Neuronal stem cell (in vitro differentiated cells): ENCODE measurements at regions not wholly inside any gene's neighbourhood (a gene's known extent, or its start where the extent isn't known, plus 50 kb on each side); places are given as distances from the start of the nearest gene placed in this dataset.

Experiments used
- DNase-seq: peaks from one replicate; pipeline ENCODE4 v3.0.0-alpha.2; 2013; ENCODE audit warnings: low spot score
- H2AFZ ChIP-seq: one replicate; pipeline ENCODE4 v1.6.1; 2013; ENCODE audit warnings: mild to moderate bottlenecking, low read length, inconsistent platforms
- H2AK5ac ChIP-seq: 2 replicates; pipeline ENCODE4 v1.6.1; 2013; ENCODE audit warnings: low read depth, mild to moderate bottlenecking, inconsistent platforms, low read length, moderate library complexity, mixed read lengths
- H2BK120ac ChIP-seq: 2 replicates; pipeline ENCODE4 v1.6.1; 2013; ENCODE audit warnings: low read depth, mild to moderate bottlenecking, inconsistent platforms, low read length, moderate library complexity, mixed read lengths
- H2BK12ac ChIP-seq: one replicate; pipeline ENCODE4 v1.6.1; 2013; ENCODE audit warnings: low read length, inconsistent platforms
- H2BK15ac ChIP-seq: 2 replicates; pipeline ENCODE4 v1.6.1; 2013; ENCODE audit warnings: mild to moderate bottlenecking, low read length, inconsistent platforms, mixed read lengths
- H2BK5ac ChIP-seq: one replicate; pipeline ENCODE4 v1.6.1; 2013; ENCODE audit warnings: inconsistent platforms, mild to moderate bottlenecking, low read length, moderate library complexity
- H3K14ac ChIP-seq: one replicate; pipeline ENCODE4 v1.6.1; 2013; ENCODE audit warnings: low read length, inconsistent platforms
- H3K18ac ChIP-seq: 2 replicates; pipeline ENCODE4 v1.6.1; 2013; ENCODE audit warnings: low read length, inconsistent platforms
- H3K23ac ChIP-seq: 2 replicates; pipeline ENCODE4 v1.6.1; 2013; ENCODE audit warnings: low read depth, mild to moderate bottlenecking, mixed read lengths, low read length, inconsistent platforms; ENCODE audit not compliant: poor library complexity
- H3K27ac ChIP-seq: replicated peaks from 3 replicates; pipeline ENCODE4 v1.5.1; 2013; ENCODE audit warnings: low read length, inconsistent platforms
- H3K27me3 ChIP-seq, 3 experiments: 2 replicates each; pipeline ENCODE4 v1.6.1; 2013; ENCODE audit warnings: low read length in 3 of 3, mild to moderate bottlenecking in 2 of 3, inconsistent platforms in 1 of 3, low read depth in 1 of 3, mixed read lengths in 1 of 3, moderate library complexity in 1 of 3; ENCODE audit not compliant: control insufficient read depth in 3 of 3, insufficient read depth in 3 of 3
- H3K36me3 ChIP-seq, 2 donors: replicated peaks in 1 of 2; 2 replicates each; pipeline ENCODE4 v1.6.1; 2013; ENCODE audit warnings: low read length in 2 of 2; ENCODE audit not compliant: control insufficient read depth in 2 of 2, insufficient read depth in 2 of 2
- H3K4ac ChIP-seq: 2 replicates; pipeline ENCODE4 v1.6.1; 2013; ENCODE audit warnings: inconsistent platforms, mild to moderate bottlenecking, low read length, moderate library complexity
- H3K4me1 ChIP-seq, 2 donors: 1 replicate in 1 of 2; 2 replicates in 1 of 2; pipeline ENCODE4 v1.6.1; 2013; ENCODE audit warnings: low read length in 2 of 2, low read depth in 1 of 2; ENCODE audit not compliant: control insufficient read depth in 2 of 2, insufficient read depth in 1 of 2
- H3K4me2 ChIP-seq: one replicate; pipeline ENCODE4 v1.6.1; 2013; ENCODE audit warnings: mild to moderate bottlenecking, low read length, inconsistent platforms; ENCODE audit not compliant: insufficient read depth, poor library complexity, severe bottlenecking
- H3K4me3 ChIP-seq, 2 donors: 2 replicates each; pipeline ENCODE4 v1.5.1; 2013; ENCODE audit warnings: low read length in 2 of 2, mild to moderate bottlenecking in 2 of 2, inconsistent platforms in 1 of 2, moderate library complexity in 1 of 2
- H3K79me1 ChIP-seq: one replicate; pipeline ENCODE4 v1.6.1; 2013; ENCODE audit warnings: low read depth, mild to moderate bottlenecking, inconsistent platforms, low read length, moderate library complexity
- H3K9ac ChIP-seq: one replicate; pipeline ENCODE4 v1.6.1; 2013; ENCODE audit warnings: mild to moderate bottlenecking, low read depth, low read length, inconsistent platforms; ENCODE audit not compliant: poor library complexity
- H3K9me3 ChIP-seq, 2 donors: replicated peaks in 1 of 2; 2 replicates each; pipeline versions ENCODE3 to v1.6.1; 2013; ENCODE audit warnings: low read length in 2 of 2, mild to moderate bottlenecking in 2 of 2, inconsistent platforms in 1 of 2, low read depth in 1 of 2, mixed read lengths in 1 of 2, moderate library complexity in 1 of 2; ENCODE audit not compliant: control insufficient read depth in 2 of 2, insufficient read depth in 1 of 2
- H4K8ac ChIP-seq: one replicate; pipeline ENCODE4 v1.6.1; 2013; ENCODE audit warnings: low read depth, mild to moderate bottlenecking, inconsistent platforms, low read length, moderate library complexity
- H4K91ac ChIP-seq: one replicate; pipeline ENCODE4 v1.6.1; 2013; ENCODE audit warnings: low read length, low read depth, mild to moderate bottlenecking, inconsistent platforms; ENCODE audit not compliant: poor library complexity
- WGBS, 2 donors: extraction: QIAGEN DNeasy Blood & Tissue Kit; methylation state at CpG; one replicate each; pipeline ENCODE4 v1.1.7; 2013; ENCODE audit warnings: missing lambda C conversion rate in 2 of 2, mixed read lengths in 1 of 2; ENCODE audit not compliant: insufficient read length in 2 of 2, insufficient replicate concordance in 1 of 2; ENCODE audit errors: extremely low coverage in 2 of 2; 5-methylcytosine and 5-hydroxymethylcytosine counted together

- Histone ChIP-seq H3K23ac (no peak overlapping the region), H4K8ac (no peak overlapping the region), H3K36me3 (no peaks in the 10 kb centered on the region), H3K4me1 (no peaks in the 10 kb centered on the region), H3K9ac (no peak overlapping the region), H2BK120ac (no peak overlapping the region), H2BK5ac (no peak overlapping the region), H2AK5ac (no peak overlapping the region), H3K27ac (no peak overlapping the region), H3K4ac (no peak overlapping the region), H3K4me3 (no peak overlapping the region), H3K27me3 (no peaks in the 10 kb centered on the region), H3K14ac (no peak overlapping the region), H3K4me2 (no peak overlapping the region), H2AFZ (no peak overlapping the region), H4K91ac (no peak overlapping the region), H3K18ac (no peak overlapping the region), H3K9me3 (no peaks in the 10 kb centered on the region), H3K79me1 (no peaks in the 10 kb centered on the region), H2BK15ac (no peak overlapping the region), H2BK12ac (no peak overlapping the region)
- no peak for DNase-seq
- WGBS, 2 donors, result no CpG with 5 or more reads among the region's 4 CpGs
Measured at GRCh38 chrX:146154191-146154590, 336.6 kb downstream of the SLITRK2 start.

- H2AFZ ChIP-seq, result no peak overlapping the region
- H2BK12ac ChIP-seq, result no peak overlapping the region
- H4K91ac ChIP-seq, result no peak overlapping the region
- H3K18ac ChIP-seq, result no peak overlapping the region
- H3K27ac ChIP-seq, result no peak overlapping the region
- H4K8ac ChIP-seq, result no peak overlapping the region
- H3K4ac ChIP-seq, result no peak overlapping the region
- H3K79me1 ChIP-seq, result no peaks in the 10 kb centered on the region
- no peak for DNase-seq
- no peak overlapping the region for H2BK120ac ChIP-seq
- H3K4me2 ChIP-seq, result no peak overlapping the region
- H3K36me3 ChIP-seq, result no peaks in the 10 kb centered on the region
- no peak overlapping the region for H3K14ac ChIP-seq
- no peak overlapping the region for H3K23ac ChIP-seq
- H3K9ac ChIP-seq, result no peak overlapping the region
- no peaks in the 10 kb centered on the region for H3K9me3 ChIP-seq
- H2BK15ac ChIP-seq, result no peak overlapping the region
- no peak overlapping the region for H2AK5ac ChIP-seq
- no peaks in the 10 kb centered on the region for H3K4me1 ChIP-seq
- no peaks in the 10 kb centered on the region for H3K27me3 ChIP-seq
- H3K4me3 ChIP-seq, result no peak overlapping the region
- H2BK5ac ChIP-seq, result no peak overlapping the region
Measured at GRCh38 chrX:146160443-146161203, 343.0 kb downstream of the SLITRK2 start.

GRCh38 chrX:146173742-146174141 lies 356.1 kb downstream of the SLITRK2 start:
- no peak overlapping the region for H4K91ac ChIP-seq
- H3K18ac ChIP-seq, result no peak overlapping the region
- H3K27ac ChIP-seq, result no peak overlapping the region
- H3K79me1 ChIP-seq, result no peaks in the 10 kb centered on the region
- H3K4me2 ChIP-seq, result no peak overlapping the region
- H3K27me3 ChIP-seq, result peaks cover 0 to 5% (median 0%) of the 10 kb centered on the region in 3 experiments
- no peaks in the 10 kb centered on the region for H3K36me3 ChIP-seq
- no peak overlapping the region for H2BK5ac ChIP-seq
- H3K4me3 ChIP-seq, result no peak overlapping the region
- H4K8ac ChIP-seq, result no peak overlapping the region
- no peak overlapping the region for H3K9ac ChIP-seq
- no peak overlapping the region for H3K4ac ChIP-seq
- DNase-seq, result no peak
- no peak overlapping the region for H2BK15ac ChIP-seq
- H2AK5ac ChIP-seq, result no peak overlapping the region
- no peak overlapping the region for H3K23ac ChIP-seq
- H3K14ac ChIP-seq, result no peak overlapping the region
- no peak overlapping the region for H2AFZ ChIP-seq
- no peak overlapping the region for H2BK12ac ChIP-seq
- no peaks in the 10 kb centered on the region for H3K9me3 ChIP-seq
- WGBS, 2 donors, result no CpG with 5 or more reads among the region's 4 CpGs
- no peaks in the 10 kb centered on the region for H3K4me1 ChIP-seq
- H2BK120ac ChIP-seq, result no peak overlapping the region

GRCh38 chrX:146181858-146182257 lies 364.2 kb downstream of the SLITRK2 start:
- no peak overlapping the region for H3K4me2 ChIP-seq
- H3K4ac ChIP-seq, result no peak overlapping the region
- no peak overlapping the region for H3K14ac ChIP-seq
- H4K8ac ChIP-seq, result no peak overlapping the region
- no peak overlapping the region for H2AFZ ChIP-seq
- H2AK5ac ChIP-seq, result no peak overlapping the region
- no peaks in the 10 kb centered on the region for H3K27me3 ChIP-seq
- H2BK5ac ChIP-seq, result no peak overlapping the region
- H2BK12ac ChIP-seq, result no peak overlapping the region
- H3K79me1 ChIP-seq, result no peaks in the 10 kb centered on the region
- no peak overlapping the region for H4K91ac ChIP-seq
- H2BK120ac ChIP-seq, result no peak overlapping the region
- no peak overlapping the region for H3K9ac ChIP-seq
- H3K36me3 ChIP-seq, result no peaks in the 10 kb centered on the region
- H3K9me3 ChIP-seq, result no peaks in the 10 kb centered on the region
- no peak overlapping the region for H3K18ac ChIP-seq
- H3K23ac ChIP-seq, result no peak overlapping the region
- no CpG with 5 or more reads among the region's 4 CpGs for WGBS, 2 donors
- no peak overlapping the region for H2BK15ac ChIP-seq
- no peak overlapping the region for H3K27ac ChIP-seq
- no peak overlapping the region for H3K4me3 ChIP-seq
- no peak for DNase-seq
- H3K4me1 ChIP-seq, result no peaks in the 10 kb centered on the region
